WTC11 (cell line): ENCODE measurements at regions not wholly inside any gene's neighbourhood (a gene's known extent, or its start where the extent isn't known, plus 50 kb on each side); places are given as distances from the start of the nearest gene placed in this dataset.
"Not testable (repeated sequence)": the region's sequence is repeated elsewhere in the genome, so short reads cannot be mapped to it uniquely, and the experiment has no call there.

Experiments used
- ATAC-seq: fragments of 200-7000 bp; cut with Tn5 transposase; 2 replicates; pipeline ENCODE4 v1.10.0; 2021; ENCODE audit warnings: mild to moderate bottlenecking, moderate library complexity
- CTCF ChIA-PET: fragments of 300-600 bp; sonication (Branson Sonifier 250); formaldehyde crosslinking; loops from one replicate; lab custom pipeline; 2021; ENCODE audit warnings: antibody characterized with exemption; lab: Charles Lee
- POLR2A ChIA-PET: fragments of 350-600 bp; sonication (Branson Sonifier 250); formaldehyde crosslinking; loops from one replicate; lab custom pipeline; 2021; ENCODE audit warnings: antibody characterized with exemption; lab: Charles Lee
- DNase-seq: peaks from one replicate; pipeline ENCODE4 v3.0.0; 2021; ENCODE audit warnings: low spot score
- H3K27ac Mint-ChIP-seq: 2 replicates; pipeline ENCODE4 v1.8.0; 2021; ENCODE audit warnings: mixed read lengths
- H3K27me3 Mint-ChIP-seq: 2 replicates; pipeline ENCODE4 v1.8.0; 2021; ENCODE audit warnings: low read depth, mild to moderate bottlenecking, moderate library complexity, mixed read lengths
- H3K36me3 Mint-ChIP-seq: 2 replicates; pipeline ENCODE4 v1.8.0; 2021; ENCODE audit warnings: mixed read lengths
- H3K4me1 Mint-ChIP-seq: 2 replicates; pipeline ENCODE4 v1.8.0; 2022; ENCODE audit warnings: mixed read lengths
- H3K4me3 Mint-ChIP-seq: 2 replicates; pipeline ENCODE4 v1.8.0; 2021; ENCODE audit warnings: mild to moderate bottlenecking, moderate library complexity, mixed read lengths
- H3K9me3 Mint-ChIP-seq: 2 replicates; pipeline ENCODE4 v1.8.0; 2021; ENCODE audit warnings: mixed read lengths
- AR ChIP-seq: fragments of 250-450 bp; sonication (Bioruptor Pico); IDR thresholded peaks from 2 replicates; pipeline ENCODE4 v1.9.0; 2021; ENCODE audit warnings: mild to moderate bottlenecking
- ATF3 ChIP-seq: sonication (generic); formaldehyde crosslinking; conservative IDR thresholded peaks from 2 replicates; pipeline ENCODE4 v1.8.1; 2022; ENCODE audit warnings: mild to moderate bottlenecking, missing genetic modification reagents
- E2F1 ChIP-seq: sonication (generic); formaldehyde crosslinking; IDR thresholded peaks from 2 replicates; pipeline ENCODE4 v1.8.0; 2022; ENCODE audit warnings: mild to moderate bottlenecking, missing genetic modification reagents
- EMX1 ChIP-seq: fragments of 250-450 bp; sonication (Bioruptor Pico); IDR thresholded peaks from 2 replicates; pipeline ENCODE4 v1.8.0; 2021; ENCODE audit warnings: mild to moderate bottlenecking
- FOXJ3 ChIP-seq: sonication (generic); formaldehyde crosslinking; IDR thresholded peaks from 2 replicates; pipeline ENCODE4 v1.9.0; 2021; ENCODE audit warnings: missing genetic modification reagents, mild to moderate bottlenecking, borderline replicate concordance
- FOXK1 ChIP-seq: sonication (generic); formaldehyde crosslinking; IDR thresholded peaks from 2 replicates; pipeline ENCODE4 v1.8.0; 2022; ENCODE audit warnings: mild to moderate bottlenecking, moderate library complexity, missing genetic modification reagents
- GABPB1 ChIP-seq: sonication (generic); formaldehyde crosslinking; IDR thresholded peaks from 2 replicates; pipeline ENCODE4 v1.8.1; 2023; ENCODE audit warnings: mild to moderate bottlenecking, missing genetic modification reagents
- KAT7 ChIP-seq: sonication (generic); formaldehyde crosslinking; IDR thresholded peaks from 2 replicates; pipeline ENCODE4 v1.8.1; 2023; ENCODE audit warnings: missing genetic modification reagents, mild to moderate bottlenecking, borderline replicate concordance
- MXD4 ChIP-seq: fragments of 250-450 bp; sonication (Bioruptor Pico); IDR thresholded peaks from 2 replicates; pipeline ENCODE4 v1.8.0; 2021; ENCODE audit warnings: mild to moderate bottlenecking, moderate library complexity, borderline replicate concordance
- NFATC4 ChIP-seq: fragments of 250-450 bp; sonication (Bioruptor Pico); IDR thresholded peaks from 2 replicates; pipeline ENCODE4 v1.9.0; 2021; ENCODE audit warnings: mild to moderate bottlenecking
- NR1H2 ChIP-seq: sonication (generic); formaldehyde crosslinking; IDR thresholded peaks from 2 replicates; pipeline ENCODE4 v1.9.0; 2021; ENCODE audit warnings: mild to moderate bottlenecking, moderate library complexity, missing genetic modification reagents
- TEAD4 ChIP-seq: sonication (generic); formaldehyde crosslinking; IDR thresholded peaks from 2 replicates; pipeline ENCODE4 v1.8.0; 2022; ENCODE audit warnings: mild to moderate bottlenecking, missing genetic modification reagents
- ZNF317 ChIP-seq: sonication (generic); formaldehyde crosslinking; IDR thresholded peaks from 2 replicates; pipeline ENCODE4 v1.8.1; 2023; ENCODE audit warnings: low read depth, mild to moderate bottlenecking, moderate library complexity, missing genetic modification reagents, borderline replicate concordance
- ZNF512 ChIP-seq: sonication (generic); formaldehyde crosslinking; IDR thresholded peaks from 2 replicates; pipeline ENCODE4 v1.8.1; 2022; ENCODE audit warnings: missing genetic modification reagents, borderline replicate concordance
- TF ChIP-seq, protein P1 (sequence below): sonication (generic); formaldehyde crosslinking; IDR thresholded peaks from 2 replicates; pipeline ENCODE4 v1.8.1; 2023; ENCODE audit warnings: mild to moderate bottlenecking, missing genetic modification reagents
- TF ChIP-seq, protein P2 (sequence below): fragments of 250-450 bp; sonication (Bioruptor Pico); IDR thresholded peaks from 2 replicates; pipeline ENCODE4 v2.1.2; 2022; ENCODE audit warnings: mild to moderate bottlenecking, moderate library complexity
- TF ChIP-seq, protein P3 (sequence below): fragments of 200-600 bp; IDR thresholded peaks from 2 replicates; pipeline ENCODE4 v1.8.0; 2022; ENCODE audit warnings: antibody characterized with exemption
- TF ChIP-seq, protein P4 (sequence below): sonication (generic); formaldehyde crosslinking; IDR thresholded peaks from 2 replicates; pipeline ENCODE4 v1.8.0; 2023; ENCODE audit warnings: missing genetic modification reagents

DNA sequence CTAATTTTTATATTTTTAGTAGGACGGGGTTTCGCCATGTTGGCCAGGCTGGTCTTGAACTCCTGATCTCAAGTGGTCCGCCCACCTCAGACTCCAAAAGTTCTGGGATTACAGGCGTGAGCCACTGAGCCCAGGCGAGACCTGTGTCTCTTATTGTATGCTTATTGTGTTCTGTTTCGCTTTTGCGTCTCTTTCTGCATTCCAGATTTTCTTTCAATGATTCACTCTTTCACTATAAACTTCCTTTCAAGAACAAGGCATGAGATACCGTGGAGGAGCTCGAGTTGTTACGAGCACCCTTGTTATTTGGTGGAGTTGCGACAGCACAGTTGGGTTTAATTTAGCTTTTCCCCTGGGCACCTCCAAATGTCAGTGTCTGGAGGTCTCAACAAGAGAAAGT is 366.7 kb upstream of the FAT1 start (continued):
- TF ChIP-seq AR (CRISPR knock-in tag), result no peak
- TF ChIP-seq, all 79 proteins: peak for 0

GRCh38 chr4:187090832-187091231 is 367.2 kb upstream of the FAT1 start:
- CTCF ChIA-PET, H3K27me3 Mint-ChIP-seq, H3K27ac Mint-ChIP-seq, POLR2A ChIA-PET, DNase-seq, H3K36me3 Mint-ChIP-seq, H3K9me3 Mint-ChIP-seq, H3K4me3 Mint-ChIP-seq, ATAC-seq, H3K4me1 Mint-ChIP-seq: not testable (repeated sequence)

- H3K4me1 Mint-ChIP-seq, result no peaks in the 10 kb centered on the region
- POLR2A ChIA-PET, result no interaction called here
- peaks cover 14% of the 10 kb centered on the region for H3K36me3 Mint-ChIP-seq
- TF ChIP-seq ZNF317, result no peak
- TF ChIP-seq, protein P1, sequence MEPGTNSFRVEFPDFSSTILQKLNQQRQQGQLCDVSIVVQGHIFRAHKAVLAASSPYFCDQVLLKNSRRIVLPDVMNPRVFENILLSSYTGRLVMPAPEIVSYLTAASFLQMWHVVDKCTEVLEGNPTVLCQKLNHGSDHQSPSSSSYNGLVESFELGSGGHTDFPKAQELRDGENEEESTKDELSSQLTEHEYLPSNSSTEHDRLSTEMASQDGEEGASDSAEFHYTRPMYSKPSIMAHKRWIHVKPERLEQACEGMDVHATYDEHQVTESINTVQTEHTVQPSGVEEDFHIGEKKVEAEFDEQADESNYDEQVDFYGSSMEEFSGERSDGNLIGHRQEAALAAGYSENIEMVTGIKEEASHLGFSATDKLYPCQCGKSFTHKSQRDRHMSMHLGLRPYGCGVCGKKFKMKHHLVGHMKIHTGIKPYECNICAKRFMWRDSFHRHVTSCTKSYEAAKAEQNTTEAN (CRISPR knock-in tag), result no peak
- TF ChIP-seq NR1H2 (CRISPR knock-in tag), result no peak
- TF ChIP-seq, protein P2, sequence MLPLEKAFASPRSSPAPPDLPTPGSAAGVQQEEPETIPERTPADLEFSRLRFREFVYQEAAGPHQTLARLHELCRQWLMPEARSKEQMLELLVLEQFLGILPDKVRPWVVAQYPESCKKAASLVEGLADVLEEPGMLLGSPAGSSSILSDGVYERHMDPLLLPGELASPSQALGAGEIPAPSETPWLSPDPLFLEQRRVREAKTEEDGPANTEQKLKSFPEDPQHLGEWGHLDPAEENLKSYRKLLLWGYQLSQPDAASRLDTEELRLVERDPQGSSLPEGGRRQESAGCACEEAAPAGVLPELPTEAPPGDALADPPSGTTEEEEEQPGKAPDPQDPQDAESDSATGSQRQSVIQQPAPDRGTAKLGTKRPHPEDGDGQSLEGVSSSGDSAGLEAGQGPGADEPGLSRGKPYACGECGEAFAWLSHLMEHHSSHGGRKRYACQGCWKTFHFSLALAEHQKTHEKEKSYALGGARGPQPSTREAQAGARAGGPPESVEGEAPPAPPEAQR (CRISPR knock-in tag), result no peak
- TF ChIP-seq KAT7 (CRISPR knock-in tag), result no peak
- TF ChIP-seq GABPB1 (CRISPR knock-in tag), result no peak
- TF ChIP-seq, protein P3, sequence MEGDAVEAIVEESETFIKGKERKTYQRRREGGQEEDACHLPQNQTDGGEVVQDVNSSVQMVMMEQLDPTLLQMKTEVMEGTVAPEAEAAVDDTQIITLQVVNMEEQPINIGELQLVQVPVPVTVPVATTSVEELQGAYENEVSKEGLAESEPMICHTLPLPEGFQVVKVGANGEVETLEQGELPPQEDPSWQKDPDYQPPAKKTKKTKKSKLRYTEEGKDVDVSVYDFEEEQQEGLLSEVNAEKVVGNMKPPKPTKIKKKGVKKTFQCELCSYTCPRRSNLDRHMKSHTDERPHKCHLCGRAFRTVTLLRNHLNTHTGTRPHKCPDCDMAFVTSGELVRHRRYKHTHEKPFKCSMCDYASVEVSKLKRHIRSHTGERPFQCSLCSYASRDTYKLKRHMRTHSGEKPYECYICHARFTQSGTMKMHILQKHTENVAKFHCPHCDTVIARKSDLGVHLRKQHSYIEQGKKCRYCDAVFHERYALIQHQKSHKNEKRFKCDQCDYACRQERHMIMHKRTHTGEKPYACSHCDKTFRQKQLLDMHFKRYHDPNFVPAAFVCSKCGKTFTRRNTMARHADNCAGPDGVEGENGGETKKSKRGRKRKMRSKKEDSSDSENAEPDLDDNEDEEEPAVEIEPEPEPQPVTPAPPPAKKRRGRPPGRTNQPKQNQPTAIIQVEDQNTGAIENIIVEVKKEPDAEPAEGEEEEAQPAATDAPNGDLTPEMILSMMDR, result no peak
- no peak for TF ChIP-seq E2F1 (CRISPR knock-in tag)
- TF ChIP-seq, protein P4, sequence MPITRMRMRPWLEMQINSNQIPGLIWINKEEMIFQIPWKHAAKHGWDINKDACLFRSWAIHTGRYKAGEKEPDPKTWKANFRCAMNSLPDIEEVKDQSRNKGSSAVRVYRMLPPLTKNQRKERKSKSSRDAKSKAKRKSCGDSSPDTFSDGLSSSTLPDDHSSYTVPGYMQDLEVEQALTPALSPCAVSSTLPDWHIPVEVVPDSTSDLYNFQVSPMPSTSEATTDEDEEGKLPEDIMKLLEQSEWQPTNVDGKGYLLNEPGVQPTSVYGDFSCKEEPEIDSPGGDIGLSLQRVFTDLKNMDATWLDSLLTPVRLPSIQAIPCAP, result no peak
- TF ChIP-seq FOXJ3, result no peak
- no peak for TF ChIP-seq ZNF512 (CRISPR knock-in tag)
- TF ChIP-seq FOXK1 (CRISPR knock-in tag), result no peak
- TF ChIP-seq NFATC4 (CRISPR knock-in tag), result no peak
- TF ChIP-seq TEAD4 (CRISPR knock-in tag), result no peak
- TF ChIP-seq MXD4, result no peak
- TF ChIP-seq EMX1, result no peak
- TF ChIP-seq ATF3 (CRISPR knock-in tag), result no peak
- TF ChIP-seq, all 79 proteins: peak for 0
- no peaks in the 10 kb centered on the region for H3K27me3 Mint-ChIP-seq
- H3K9me3 Mint-ChIP-seq, result peaks cover 19% of the 10 kb centered on the region
- ATAC-seq, result no peak
- no peak overlapping the region for H3K27ac Mint-ChIP-seq
- CTCF ChIA-PET, result no interaction called here
- H3K4me3 Mint-ChIP-seq, result no peak overlapping the region
- no peak for DNase-seq
These were observed 370.5 kb upstream of the FAT1 start for GRCh38 chr4:187094144-187094543.
